IMR-90 (cell line): ENCODE measurements at regions not wholly inside any gene's neighbourhood (a gene's known extent, or its start where the extent isn't known, plus 50 kb on each side); places are given as distances from the start of the nearest gene placed in this dataset.

ENCODE experiments used
- ATAC-seq: fragments of 200-7000 bp; cut with Tn5 transposase; 2 replicates; pipeline ENCODE4 v1.9.1; 2020; ENCODE audit warnings: low read depth, mild to moderate bottlenecking, moderate library complexity
- BruUV-seq: library from RNA; stranded (reverse); fragments of 400-500 nt; replicated peaks from 2 replicates; lab custom pipeline; 2021; lab: Mats Ljungman, UMichigan
- CTCF ChIA-PET: fragments of 300-600 bp; formaldehyde crosslinking; extraction: SDS; loops from one replicate; lab custom pipeline; 2021; ENCODE audit warnings: antibody characterized with exemption; lab: Yijun Ruan, JAX
- POLR2A ChIA-PET: fragments of 300-600 bp; sonication (Branson Sonifier 250); formaldehyde crosslinking; loops from one replicate; lab custom pipeline; 2022; ENCODE audit warnings: antibody characterized with exemption; ENCODE audit not compliant: unreplicated experiment; lab: Charles Lee
- DNase-seq: peaks from one replicate; pipeline ENCODE4 v3.0.0; 2013
- H2AFZ ChIP-seq: replicated peaks from 2 replicates; pipeline ENCODE3; 2013; ENCODE audit warnings: low read length, mild to moderate bottlenecking; ENCODE audit not compliant: poor library complexity
- H2AK5ac ChIP-seq: 2 replicates; pipeline ENCODE4 v1.6.1; 2013; ENCODE audit warnings: low read depth, low read length, inconsistent platforms
- H2AK9ac ChIP-seq: replicated peaks from 2 replicates; pipeline ENCODE3; 2013; ENCODE audit warnings: mild to moderate bottlenecking, low read depth, low read length, moderate library complexity; ENCODE audit not compliant: poor library complexity
- H2BK120ac ChIP-seq: 2 replicates; pipeline ENCODE4 v1.6.1; 2013; ENCODE audit warnings: low read depth, low read length, inconsistent platforms
- H2BK15ac ChIP-seq: 3 replicates; pipeline ENCODE4 v1.6.1; 2013; ENCODE audit warnings: low read depth, low read length, inconsistent platforms
- H2BK20ac ChIP-seq: 2 replicates; pipeline ENCODE4 v1.6.1; 2013; ENCODE audit warnings: low read depth, mild to moderate bottlenecking, inconsistent platforms, low read length, moderate library complexity
- H2BK5ac ChIP-seq: 2 replicates; pipeline ENCODE4 v1.6.1; 2013; ENCODE audit warnings: mild to moderate bottlenecking, low read depth, low read length, inconsistent platforms; ENCODE audit not compliant: poor library complexity, severe bottlenecking
- H3K14ac ChIP-seq: replicated peaks from 2 replicates; pipeline ENCODE4 v1.6.1; 2013; ENCODE audit warnings: low read depth, low read length, inconsistent platforms
- H3K18ac ChIP-seq: 2 replicates; pipeline ENCODE4 v1.6.1; 2013; ENCODE audit warnings: low read depth, low read length, control low read depth
- H3K23ac ChIP-seq: 2 replicates; pipeline ENCODE4 v1.6.1; 2013; ENCODE audit warnings: low read depth, low read length, inconsistent platforms
- H3K27ac ChIP-seq: 2 replicates; pipeline ENCODE4 v1.5.1; 2013; ENCODE audit warnings: mild to moderate bottlenecking, control low read depth, low read length; ENCODE audit not compliant: insufficient read depth
- H3K27me3 ChIP-seq: 2 replicates; pipeline ENCODE4 v1.6.1; 2013; ENCODE audit warnings: low read length; ENCODE audit not compliant: control insufficient read depth, insufficient read depth
- H3K36me3 ChIP-seq: 2 replicates; pipeline ENCODE4 v1.6.1; 2013; ENCODE audit warnings: low read length, mixed read lengths; ENCODE audit not compliant: control insufficient read depth, insufficient read depth
- H3K4ac ChIP-seq: 2 replicates; pipeline ENCODE4 v1.6.1; 2013; ENCODE audit warnings: low read depth, low read length, inconsistent platforms
- H3K4me1 ChIP-seq: 2 replicates; pipeline ENCODE4 v1.6.1; 2013; ENCODE audit warnings: low read length, mixed read lengths; ENCODE audit not compliant: control insufficient read depth, insufficient read depth
- H3K4me2 ChIP-seq: 2 replicates; pipeline ENCODE4 v1.6.1; 2013; ENCODE audit warnings: low read depth, mild to moderate bottlenecking, control low read depth, low read length, moderate library complexity
- H3K4me3 ChIP-seq: 2 replicates; pipeline ENCODE4 v1.5.1; 2013; ENCODE audit warnings: low read depth, mild to moderate bottlenecking, control low read depth, low read length, moderate library complexity; ENCODE audit not compliant: insufficient read depth
- H3K56ac ChIP-seq: 2 replicates; pipeline ENCODE4 v1.6.1; 2013; ENCODE audit warnings: low read length, inconsistent platforms; ENCODE audit not compliant: insufficient read depth; ENCODE audit errors: extremely low read depth
- H3K79me1 ChIP-seq, 2 experiments: 2 replicates each; pipeline ENCODE4 v1.6.1; 2013; ENCODE audit warnings: low read length in 2 of 2, inconsistent platforms in 1 of 2, low read depth in 1 of 2
- H3K9ac ChIP-seq: 2 replicates; pipeline ENCODE4 v1.6.1; 2013; ENCODE audit warnings: low read depth, low read length, control low read depth
- H3K9me1 ChIP-seq: 2 replicates; pipeline ENCODE4 v1.6.1; 2013; ENCODE audit warnings: low read length, inconsistent platforms; ENCODE audit not compliant: insufficient read depth
- H3K9me3 ChIP-seq: 2 replicates; pipeline ENCODE4 v1.6.1; 2013; ENCODE audit warnings: low read length; ENCODE audit not compliant: control insufficient read depth, insufficient read depth
- H4K20me1 ChIP-seq: 2 replicates; pipeline ENCODE4 v1.6.1; 2013; ENCODE audit warnings: low read length, inconsistent platforms; ENCODE audit not compliant: insufficient read depth
- H4K5ac ChIP-seq: 2 replicates; pipeline ENCODE4 v1.6.1; 2013; ENCODE audit warnings: mild to moderate bottlenecking, low read depth, low read length, control low read depth
- H4K8ac ChIP-seq, 2 experiments: 2 replicates each; pipeline ENCODE4 v1.6.1; 2013; ENCODE audit warnings: low read depth in 2 of 2, low read length in 2 of 2, control low read depth in 1 of 2, inconsistent platforms in 1 of 2
- H4K91ac ChIP-seq: 2 replicates; pipeline ENCODE4 v1.6.1; 2013; ENCODE audit warnings: low read depth, low read length, inconsistent platforms; ENCODE audit not compliant: insufficient read depth
- BHLHE40 ChIP-seq: fragments of 150-350 bp; IDR thresholded peaks from 2 replicates; pipeline ENCODE4 v1.6.1; 2016; ENCODE audit warnings: mild to moderate bottlenecking, low read depth, low read length
- CTCF ChIP-seq: conservative IDR thresholded peaks from 2 replicates; pipeline ENCODE4 v1.5.1; 2012; ENCODE audit warnings: mild to moderate bottlenecking, low read depth, low read length, improper control_type of control experiment
- MAFK ChIP-seq: IDR thresholded peaks from 2 replicates; pipeline ENCODE4 v1.6.1; 2012; ENCODE audit warnings: low read depth, low read length, improper control_type of control experiment
- USF2 ChIP-seq: fragments of 150-350 bp; IDR thresholded peaks from 2 replicates; pipeline ENCODE4 v1.6.1; 2017; ENCODE audit warnings: mild to moderate bottlenecking, antibody characterized with exemption, low read length, low read depth
- WGBS, 2 experiments: methylation state at CpG; one replicate each; pipeline versions ENCODE4 v1.1.5 to v1.1.7; 2013; ENCODE audit warnings: missing lambda C conversion rate in 2 of 2; ENCODE audit not compliant: insufficient read length in 1 of 2; ENCODE audit errors: extremely low coverage in 2 of 2; 5-methylcytosine and 5-hydroxymethylcytosine counted together
- dilution Hi-C: fragments of 300-500 bp; cut with HindIII; formaldehyde crosslinking; loops from one replicate; pipeline ENCODE4 v1.14.3; 2018; ENCODE audit warnings: low sequenced_read_pairs; ENCODE audit not compliant: unreplicated experiment
- in situ Hi-C: fragments of 300-500 bp; cut with MboI; formaldehyde crosslinking; loops from 3 replicates; pipeline ENCODE4 v1.14.3; 2019; ENCODE audit warnings: low sequenced_read_pairs, inconsistent platforms, mixed read lengths
- intact Hi-C: fragments of 100-400 bp; cut with micrococcal nuclease; formaldehyde crosslinking; loops from 2 replicates; pipeline ENCODE4 v1.10.0; 2022

- H3K56ac ChIP-seq: no peak overlapping the region
- no peaks in the 10 kb centered on the region for H3K27me3 ChIP-seq
- no peak overlapping the region for H4K5ac ChIP-seq
- no peaks in the 10 kb centered on the region; the same call in 1 of the 2 replicates for H3K9me3 ChIP-seq
- no peak for DNase-seq
- no peak overlapping the region for H2BK15ac ChIP-seq
- no peak overlapping the region for H2AFZ ChIP-seq
- H2BK5ac ChIP-seq: no peak overlapping the region
- no peaks in the 10 kb centered on the region for H3K9me1 ChIP-seq
- no peak overlapping the region for H3K23ac ChIP-seq
- H4K8ac ChIP-seq: no peak overlapping the region
- dilution Hi-C loops: no loop called here
- H3K4me1 ChIP-seq: no peaks in the 10 kb centered on the region
- intact Hi-C loops: no loop called here
- H3K36me3 ChIP-seq: no peaks in the 10 kb centered on the region
- H3K79me1 ChIP-seq: no peaks in the 10 kb centered on the region
- H2BK120ac ChIP-seq: no peak overlapping the region
- no peak for TF ChIP-seq MAFK
- no peak for TF ChIP-seq USF2
- TF ChIP-seq CTCF: no peak
- TF ChIP-seq BHLHE40: no peak
- ChIA-PET CTCF (no interaction called here), POLR2A (no interaction called here)
- H2BK20ac ChIP-seq: no peak overlapping the region
- WGBS, 2 experiments: 20% methylated on average over 1 of the region's 5 CpGs; no CpG with 5 or more reads in 1 of the 2 experiments
- H3K18ac ChIP-seq: no peak overlapping the region
- no peak overlapping the region for H2AK9ac ChIP-seq
- no peak overlapping the region for H3K27ac ChIP-seq
- ATAC-seq: no peak
- no peaks in the 10 kb centered on the region for H4K20me1 ChIP-seq
- H3K4ac ChIP-seq: no peak overlapping the region
- no TSS peak for BruUV-seq
- no peak overlapping the region for H3K4me3 ChIP-seq
- no peak overlapping the region for H3K9ac ChIP-seq
- no peak overlapping the region for H3K14ac ChIP-seq
- no peak overlapping the region for H3K4me2 ChIP-seq
- in situ Hi-C loops: no loop called here
- H4K91ac ChIP-seq: no peak overlapping the region
- no peak overlapping the region for H2AK5ac ChIP-seq
These were observed 349.3 kb downstream of the MFSD1 start for GRCh38 chr3:159151130-159151529.
